ENCODE measurements at regions not wholly inside any gene's neighbourhood (a gene's known extent, or its start where the extent isn't known, plus 50 kb on each side); places are given as distances from the start of the nearest gene placed in this dataset.

DNA sequence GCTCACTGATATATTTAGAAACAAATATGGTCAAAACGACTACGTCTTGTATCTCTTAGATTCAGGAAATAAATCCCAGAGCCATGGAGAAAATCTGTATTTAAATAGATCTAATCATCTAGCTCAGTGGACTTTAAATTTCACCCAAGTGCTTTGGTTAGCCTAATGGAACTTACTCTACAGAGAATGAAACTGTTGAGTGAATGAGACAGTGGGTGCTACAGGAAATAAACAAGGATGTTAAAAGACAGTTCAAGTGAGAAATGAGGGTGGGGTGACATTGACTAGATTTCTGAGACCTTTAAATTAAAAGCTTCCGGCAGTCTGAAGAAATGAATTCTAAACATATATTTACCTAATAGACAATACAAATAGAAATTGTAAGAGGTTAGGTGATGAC lies 2197.0 kb downstream of the ARAP2 start:
- DNase-seq = no peak

DNA sequence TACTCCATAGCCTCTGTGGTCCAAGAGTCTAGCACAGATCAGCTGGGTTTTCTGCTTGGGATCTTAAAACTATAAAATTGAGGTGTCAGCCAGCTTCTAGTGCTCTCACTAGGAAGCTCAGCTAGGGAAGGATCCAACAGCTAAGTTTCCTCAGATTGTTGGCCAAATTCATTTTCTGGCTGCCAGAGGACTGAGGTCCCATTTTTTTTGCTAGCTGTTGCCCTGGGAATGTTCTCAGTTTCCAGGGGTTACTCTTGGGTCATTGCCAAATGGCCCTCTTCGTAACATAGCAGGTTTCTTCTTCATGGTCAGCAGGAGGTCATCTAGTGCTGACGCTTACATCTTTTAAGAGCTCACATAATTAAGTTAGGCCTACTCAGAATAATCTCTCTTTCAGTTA lies 2178.2 kb downstream of the ARAP2 start:
- DNase-seq = no peak

GRCh38 chr4:34091451-34091850 lies 2152.9 kb downstream of the ARAP2 start:
- DNase-seq = no peak

GRCh38 chr4:34094114-34094513 lies 2150.2 kb downstream of the ARAP2 start:
- DNase-seq = no peak

GRCh38 chr4:34105311-34105710 lies 2139.0 kb downstream of the ARAP2 start:
- DNase-seq = no peak

DNA sequence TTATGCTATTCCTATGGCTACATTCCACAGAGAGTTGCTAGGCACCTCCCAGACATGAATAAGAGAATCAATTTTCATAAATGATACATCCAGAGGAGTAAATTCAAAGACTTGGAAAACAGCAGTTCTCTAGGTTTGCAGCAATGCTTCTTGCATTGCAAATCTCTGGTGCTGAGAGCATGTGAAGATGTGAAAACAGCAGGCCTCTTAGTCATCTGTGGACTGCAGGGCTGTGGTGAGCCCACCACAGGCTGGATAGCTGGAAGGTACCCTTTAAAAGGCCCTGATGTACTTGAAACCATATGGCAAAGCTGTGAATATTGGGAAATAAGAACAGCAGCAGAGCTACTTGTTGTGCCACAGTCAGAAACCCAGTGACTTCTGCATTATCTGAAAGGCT lies 2135.9 kb downstream of the ARAP2 start:
- DNase-seq = peak; percentile 33

- DNase-seq = no peak
Measured at GRCh38 chr4:34112573-34112972, 2131.7 kb downstream of the ARAP2 start.

DNA sequence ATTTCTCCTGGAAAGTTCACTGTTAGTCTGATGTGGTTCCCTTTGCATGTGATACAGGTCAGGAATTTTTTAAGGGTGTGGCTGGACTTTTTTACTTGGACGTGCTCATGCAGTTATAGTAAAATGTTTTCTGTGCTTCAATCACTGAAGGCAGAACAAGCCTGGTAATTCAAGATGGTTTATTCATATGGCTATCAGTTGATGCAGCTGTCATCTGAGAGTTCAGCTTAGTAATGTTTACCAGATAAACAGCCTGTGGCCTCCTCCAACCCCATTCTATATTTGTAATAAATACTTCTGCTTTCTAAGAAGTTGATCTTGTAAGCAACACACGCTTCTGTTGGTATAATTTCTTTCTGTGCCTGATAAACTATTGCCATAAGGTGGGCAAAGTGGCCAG lies 2105.9 kb downstream of the ARAP2 start:
- DNase-seq = no peak

GRCh38 chr4:34139346-34139745 lies 2105.0 kb downstream of the ARAP2 start:
- no peak for DNase-seq

DNA sequence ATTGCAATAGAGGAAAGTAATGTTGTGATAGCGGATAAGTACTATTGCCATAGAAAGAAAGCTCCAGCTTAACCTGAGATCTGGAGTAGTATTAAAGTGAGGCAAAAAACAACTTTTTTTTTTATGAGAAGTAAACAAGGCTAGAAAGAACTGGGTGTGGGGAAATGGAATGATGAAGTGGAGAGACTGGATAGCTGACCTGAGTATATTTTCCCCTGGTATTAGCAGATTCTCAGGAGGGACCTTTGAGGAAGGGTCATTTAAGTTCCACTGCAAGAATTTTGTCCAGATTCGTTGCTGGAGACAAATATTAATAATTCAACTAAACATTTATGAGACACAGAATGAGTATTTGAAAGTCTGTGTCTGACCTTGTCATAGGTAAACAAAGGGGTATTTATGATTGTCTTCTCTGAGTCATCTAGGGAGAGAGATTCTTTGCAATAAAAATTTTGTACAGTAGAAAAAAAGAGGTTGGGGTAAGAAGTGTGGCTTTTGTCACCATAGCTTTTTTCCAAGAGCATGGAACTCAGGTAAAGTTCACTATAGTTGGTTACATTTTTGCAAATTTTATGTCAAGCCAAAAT lies 2095.9 kb downstream of the ARAP2 start:
- DNase-seq = no peak

DNA sequence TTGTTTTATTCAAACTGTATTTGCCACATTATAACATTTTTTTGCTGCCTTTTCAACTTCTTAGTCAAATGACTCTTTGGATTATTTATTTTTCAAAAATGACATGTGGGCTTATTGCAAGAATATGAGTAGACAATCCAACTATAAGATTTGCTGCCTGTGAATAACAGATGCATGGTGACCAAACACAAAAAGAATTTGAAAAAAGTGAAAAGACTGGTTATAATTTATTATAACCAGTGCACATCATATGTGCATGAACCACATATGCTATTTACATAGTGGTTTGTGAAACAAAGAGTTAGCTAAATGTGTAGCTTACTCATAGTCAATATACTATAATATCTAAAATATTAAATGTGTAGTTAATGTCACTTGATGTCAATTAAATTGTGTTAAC lies 2086.8 kb downstream of the ARAP2 start:
- DNase-seq = peak; percentile 67

DNA sequence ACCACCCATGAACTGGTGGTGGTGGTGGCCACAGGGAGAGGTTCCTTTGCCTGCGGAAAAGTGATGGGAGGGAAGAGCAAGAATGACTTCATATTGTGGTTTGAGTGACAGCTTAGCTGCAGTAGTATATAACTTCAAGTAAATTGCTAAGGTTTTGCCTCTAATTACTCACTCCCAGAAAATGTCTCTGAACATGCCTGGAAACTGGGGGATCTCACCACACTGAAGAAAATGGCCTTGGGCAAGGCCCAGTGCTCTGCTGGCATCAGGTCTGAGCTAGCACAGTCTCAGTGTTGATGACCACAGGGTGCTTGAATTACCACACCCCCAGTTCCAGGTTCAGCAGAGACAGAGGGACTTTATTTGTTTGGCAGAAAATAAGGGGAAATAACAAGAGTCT lies 2085.4 kb downstream of the ARAP2 start:
- peak; percentile 94 for DNase-seq

DNA sequence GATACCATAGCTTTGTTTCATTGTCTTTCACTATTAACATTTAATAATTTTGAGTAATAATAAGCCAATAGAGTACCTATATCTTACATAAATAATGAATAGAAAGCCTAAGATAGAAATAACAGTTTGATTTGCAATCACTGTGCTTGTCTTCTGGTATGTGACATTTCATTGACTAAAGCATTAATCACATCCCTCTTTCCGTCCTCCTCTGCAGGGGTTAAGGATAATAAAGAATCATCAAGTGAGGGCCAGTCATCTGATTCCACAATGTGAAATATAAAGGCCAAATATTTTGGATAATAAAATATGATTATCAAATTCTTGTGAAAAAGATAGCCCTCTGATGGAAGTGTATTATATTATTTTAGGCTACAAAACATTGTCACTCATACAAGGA lies 2073.4 kb downstream of the ARAP2 start:
- DNase-seq = peak; percentile 67

DNA sequence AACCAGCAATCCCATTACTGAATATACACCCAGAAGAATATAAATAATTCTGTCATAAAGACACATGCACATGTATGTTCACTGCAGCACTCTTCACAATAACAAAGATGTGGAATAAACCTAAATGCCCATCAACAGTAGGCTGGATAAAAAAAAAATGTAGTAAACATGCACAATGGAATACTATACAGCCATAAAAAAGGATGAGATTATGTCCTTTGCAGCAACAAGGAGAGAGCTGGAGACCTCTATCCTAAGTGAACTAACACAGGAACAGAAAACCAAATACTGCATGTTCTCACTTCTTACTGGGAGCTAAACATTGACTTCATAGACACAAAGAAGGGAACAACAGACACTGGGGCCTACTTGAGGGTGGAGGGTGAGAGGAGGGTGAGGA lies 2067.7 kb downstream of the ARAP2 start:
- DNase-seq = no peak

DNA sequence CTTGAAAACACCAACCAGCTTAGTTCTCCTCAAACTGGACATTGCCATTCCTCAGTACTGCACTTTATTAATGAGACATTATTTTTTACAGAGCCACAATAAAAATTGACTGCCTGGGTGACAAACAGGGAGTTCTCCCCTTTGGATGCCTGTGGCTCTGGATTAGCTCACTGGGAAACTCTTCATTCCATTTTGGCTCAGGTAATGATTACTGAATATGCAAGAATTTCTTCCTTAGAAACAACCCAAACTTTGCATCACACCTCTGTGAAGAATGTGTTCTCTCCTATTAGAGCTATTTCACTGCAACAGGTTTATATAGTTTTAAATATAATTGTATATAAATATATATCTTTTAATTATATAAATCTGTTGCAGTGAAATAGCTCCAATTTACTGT lies 2065.8 kb downstream of the ARAP2 start:
- no peak for DNase-seq

DNA sequence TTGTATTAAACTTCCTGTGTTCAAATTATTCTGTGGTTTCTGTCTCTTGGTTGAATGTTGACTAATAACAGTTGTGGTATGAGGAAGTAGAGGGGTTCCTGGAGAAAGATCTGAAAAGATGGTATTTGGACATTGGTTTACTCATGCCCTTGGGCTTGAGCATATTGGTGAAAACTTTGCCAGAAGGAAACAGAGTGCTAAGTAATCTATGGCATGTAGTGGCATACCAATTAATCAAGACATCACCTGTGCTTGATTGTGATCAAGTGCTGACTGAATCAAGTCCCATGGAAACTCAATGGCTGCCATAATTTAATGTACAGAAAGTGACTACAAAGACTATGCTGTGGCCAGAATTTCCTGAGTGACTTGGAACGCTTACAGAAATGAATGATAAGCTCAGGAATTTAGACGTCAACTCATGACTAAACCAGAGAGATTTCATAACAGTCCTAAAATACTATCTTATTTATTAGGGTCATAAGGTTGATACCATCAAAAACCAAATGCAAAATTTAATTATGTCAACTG lies 2062.9 kb downstream of the ARAP2 start:
- peak; percentile 94 for DNase-seq

- peak; percentile 68 for DNase-seq
Measured at GRCh38 chr4:34181891-34182290, 2062.4 kb downstream of the ARAP2 start.

DNA sequence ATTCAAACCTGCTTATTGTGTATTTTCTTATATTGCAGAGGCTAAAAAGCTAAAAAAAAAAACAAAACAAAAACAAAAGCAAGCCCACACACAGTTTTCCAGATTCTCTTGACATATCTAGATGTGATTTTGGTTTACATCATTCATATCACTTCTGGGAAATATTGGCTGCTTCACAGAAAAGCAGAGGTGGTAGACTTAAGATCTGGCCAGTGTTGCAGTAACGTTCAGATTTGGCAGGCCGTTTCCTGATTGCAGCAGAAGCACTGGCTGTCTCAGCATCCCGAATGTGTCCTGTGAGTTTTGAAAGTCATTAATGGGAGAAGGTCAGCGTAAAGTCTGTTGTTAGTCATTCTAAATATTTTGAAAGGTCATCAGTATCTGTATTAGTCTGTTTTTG lies 2062.0 kb downstream of the ARAP2 start:
- peak; percentile 29 for DNase-seq

DNA sequence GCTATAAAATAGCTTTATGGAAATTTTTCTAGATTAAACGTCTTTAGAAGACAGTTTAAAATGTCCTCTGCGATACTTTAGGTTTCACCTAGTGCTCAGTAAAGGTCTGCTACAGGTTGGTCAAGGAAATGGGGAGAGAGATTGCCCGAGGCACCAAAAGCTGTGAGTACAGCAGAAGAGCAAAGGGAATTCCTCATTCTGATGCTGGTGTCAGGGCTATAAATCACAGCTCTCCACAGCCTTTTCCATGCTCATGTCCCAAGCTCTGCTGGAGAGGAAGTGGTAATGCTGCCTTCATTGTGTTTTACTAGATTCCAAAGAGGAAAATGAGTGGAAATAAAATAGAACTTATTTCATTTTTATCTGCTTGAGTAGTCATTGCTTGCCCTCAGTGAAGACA lies 2060.4 kb downstream of the ARAP2 start:
- DNase-seq = peak; percentile 65

DNA sequence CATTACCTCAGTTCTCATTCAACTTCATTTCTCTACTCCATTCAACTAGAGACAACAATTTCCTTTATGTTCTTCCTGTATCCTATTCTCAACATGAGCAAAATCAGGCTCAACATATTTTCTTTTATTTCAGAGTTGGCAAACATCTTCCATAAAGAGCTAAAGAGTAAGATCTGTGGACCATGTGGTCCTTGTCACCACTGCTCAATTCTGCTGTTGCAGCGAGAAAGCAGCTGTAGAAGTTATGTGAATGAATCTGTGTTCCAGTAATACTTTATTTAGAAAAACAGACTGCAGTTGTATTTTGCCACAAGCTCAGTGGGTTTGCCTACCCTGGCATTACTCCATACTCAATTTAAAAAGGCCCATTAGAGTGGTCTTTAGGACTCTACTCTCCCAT lies 2057.3 kb downstream of the ARAP2 start:
- DNase-seq = no peak

GRCh38 chr4:34191443-34191842 lies 2052.9 kb downstream of the ARAP2 start:
- no peak for DNase-seq

DNA sequence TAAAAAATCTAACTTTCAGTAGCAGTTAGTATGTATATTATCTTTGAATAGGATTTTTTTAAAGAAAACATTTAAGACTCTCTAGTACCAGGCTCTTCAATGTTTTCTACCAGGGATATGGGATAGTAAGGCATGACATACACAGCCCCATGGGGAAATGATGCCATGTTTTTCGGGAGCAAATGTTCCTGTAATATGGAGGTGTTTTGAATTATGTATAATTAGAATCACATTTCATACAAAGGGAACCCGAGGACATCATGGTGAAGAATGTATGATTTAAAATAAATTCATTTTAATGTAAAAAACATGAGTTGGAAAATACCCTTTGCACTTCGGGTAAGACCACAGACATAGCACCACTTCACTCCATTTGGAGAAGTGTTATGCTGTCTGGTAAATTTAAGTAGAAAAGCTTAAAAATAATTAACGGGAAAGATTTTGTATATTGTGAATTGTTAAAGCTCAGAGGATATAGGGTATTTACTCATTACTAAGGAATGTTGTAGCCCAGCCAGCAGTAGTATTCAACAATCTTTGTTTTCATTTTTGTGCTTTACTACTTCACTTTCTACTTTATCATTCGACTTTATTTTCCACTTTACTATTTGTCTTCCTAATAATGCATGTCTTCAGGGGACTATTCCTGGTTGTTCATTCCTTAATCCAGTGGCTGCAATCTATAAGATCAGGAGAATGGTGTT lies 2050.7 kb downstream of the ARAP2 start:
- peak; percentile 53 for DNase-seq

DNA sequence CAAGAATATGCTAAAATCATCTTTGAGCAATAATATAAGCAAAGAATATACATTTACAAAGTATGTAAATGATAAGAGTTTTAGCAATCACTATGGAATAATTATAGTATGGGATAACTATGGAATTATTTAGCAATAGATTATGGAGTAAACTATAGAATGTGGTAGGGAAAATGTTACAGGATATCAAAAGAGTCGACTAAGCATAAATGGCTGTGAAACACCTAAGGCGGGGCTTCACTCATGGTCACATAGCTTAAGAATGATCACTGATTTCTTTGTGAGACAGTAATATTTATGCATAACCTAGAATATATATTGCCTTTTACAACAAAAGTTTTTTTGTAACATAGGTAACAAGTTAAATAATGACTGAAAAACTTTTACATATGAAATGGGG lies 2049.7 kb downstream of the ARAP2 start:
- DNase-seq = no peak

DNA sequence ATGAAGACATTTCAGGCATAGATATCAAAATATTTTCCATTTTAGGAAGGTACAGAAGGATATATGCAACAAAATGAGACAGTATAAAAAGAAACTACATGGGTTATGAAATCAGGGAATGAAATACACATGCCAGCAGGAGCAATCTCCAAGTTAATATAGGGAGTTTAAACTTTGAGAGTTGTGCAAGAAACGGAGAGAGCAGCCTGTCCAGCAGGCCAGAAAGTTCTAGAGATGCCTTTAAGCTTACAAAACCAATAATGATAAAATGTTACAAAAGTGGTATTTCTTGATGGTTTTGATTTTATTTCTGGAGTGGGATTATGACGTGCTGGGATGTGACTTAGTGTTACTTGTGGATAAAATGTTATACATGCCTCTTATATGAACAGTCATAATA lies 2047.9 kb downstream of the ARAP2 start:
- no peak for DNase-seq

GRCh38 chr4:34198966-34199365 lies 2045.3 kb downstream of the ARAP2 start:
- DNase-seq = no peak

Data from EL (cell line).